ENCODE measurements at regions not wholly inside any gene's neighbourhood (a gene's known extent, or its start where the extent isn't known, plus 50 kb on each side); places are given as distances from the start of the nearest gene placed in this dataset.
A peak's percentile ranks its signal among the peaks of the same experiment; 100 is the strongest.

DNA sequence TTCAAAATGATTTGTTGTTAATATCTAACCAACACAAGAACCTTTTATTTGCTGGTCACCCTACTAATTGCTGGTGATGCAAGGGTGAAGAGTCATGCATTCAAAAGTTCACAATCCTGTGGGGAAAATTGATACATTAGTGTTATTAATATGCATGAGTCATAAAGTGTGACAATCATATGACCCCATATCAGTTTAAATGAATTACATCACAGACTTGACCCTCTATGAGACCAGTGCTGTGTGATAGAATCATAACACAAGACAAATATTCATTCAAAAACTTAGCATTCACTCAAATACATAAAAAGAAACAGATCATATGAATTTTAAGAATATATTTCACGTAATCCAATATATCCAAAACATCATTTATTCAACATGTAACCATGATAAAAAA, 304.6 kb upstream of the CDH12 start:
- Histone ChIP-seq H3K4me3 (no peak overlapping the region), H3K9me3 (no peaks in the 10 kb centered on the region), H3K27me3 (no peaks in the 10 kb centered on the region), H3K36me3 (no peaks in the 10 kb centered on the region), H3K27ac (no peak overlapping the region), H3K4me1 (no peaks in the 10 kb centered on the region)
- TF ChIP-seq, protein P1, sequence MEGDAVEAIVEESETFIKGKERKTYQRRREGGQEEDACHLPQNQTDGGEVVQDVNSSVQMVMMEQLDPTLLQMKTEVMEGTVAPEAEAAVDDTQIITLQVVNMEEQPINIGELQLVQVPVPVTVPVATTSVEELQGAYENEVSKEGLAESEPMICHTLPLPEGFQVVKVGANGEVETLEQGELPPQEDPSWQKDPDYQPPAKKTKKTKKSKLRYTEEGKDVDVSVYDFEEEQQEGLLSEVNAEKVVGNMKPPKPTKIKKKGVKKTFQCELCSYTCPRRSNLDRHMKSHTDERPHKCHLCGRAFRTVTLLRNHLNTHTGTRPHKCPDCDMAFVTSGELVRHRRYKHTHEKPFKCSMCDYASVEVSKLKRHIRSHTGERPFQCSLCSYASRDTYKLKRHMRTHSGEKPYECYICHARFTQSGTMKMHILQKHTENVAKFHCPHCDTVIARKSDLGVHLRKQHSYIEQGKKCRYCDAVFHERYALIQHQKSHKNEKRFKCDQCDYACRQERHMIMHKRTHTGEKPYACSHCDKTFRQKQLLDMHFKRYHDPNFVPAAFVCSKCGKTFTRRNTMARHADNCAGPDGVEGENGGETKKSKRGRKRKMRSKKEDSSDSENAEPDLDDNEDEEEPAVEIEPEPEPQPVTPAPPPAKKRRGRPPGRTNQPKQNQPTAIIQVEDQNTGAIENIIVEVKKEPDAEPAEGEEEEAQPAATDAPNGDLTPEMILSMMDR (IDR thresholded peaks at IDR 0.05): no peak
- ATAC-seq: no peak
- no peak for DNase-seq
- intact Hi-C loops (cut with DNase I): no loop called here

DNA sequence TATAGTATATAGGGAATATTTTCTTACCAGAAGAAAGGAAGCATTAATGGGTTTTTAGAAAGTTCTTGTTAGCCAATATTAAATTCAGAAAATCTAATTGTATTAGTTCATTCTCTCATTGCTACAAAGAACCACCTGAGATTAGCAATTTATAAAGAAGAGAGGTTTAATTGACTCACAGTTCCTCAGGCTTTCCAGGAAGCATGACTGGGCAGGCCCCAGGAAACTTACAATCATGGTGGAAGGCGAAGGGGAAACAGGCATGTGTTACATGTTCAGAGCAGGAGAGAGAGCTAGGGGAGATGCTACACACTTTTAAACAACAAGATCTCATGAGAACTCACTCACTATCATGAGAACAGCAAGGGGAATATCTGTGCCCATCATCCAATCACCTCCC, 304.0 kb upstream of the CDH12 start:
- no peaks in the 10 kb centered on the region for H3K4me1 ChIP-seq
- TF ChIP-seq, protein P1 (IDR thresholded peaks at IDR 0.05): no peak
- H3K36me3 ChIP-seq: no peaks in the 10 kb centered on the region
- no peak overlapping the region for H3K27ac ChIP-seq
- ATAC-seq (no peak), DNase-seq (no peak)
- intact Hi-C loops (cut with DNase I): no loop called here
- no peaks in the 10 kb centered on the region for H3K27me3 ChIP-seq
- H3K9me3 ChIP-seq: no peaks in the 10 kb centered on the region
- no peak overlapping the region for H3K4me3 ChIP-seq

DNA sequence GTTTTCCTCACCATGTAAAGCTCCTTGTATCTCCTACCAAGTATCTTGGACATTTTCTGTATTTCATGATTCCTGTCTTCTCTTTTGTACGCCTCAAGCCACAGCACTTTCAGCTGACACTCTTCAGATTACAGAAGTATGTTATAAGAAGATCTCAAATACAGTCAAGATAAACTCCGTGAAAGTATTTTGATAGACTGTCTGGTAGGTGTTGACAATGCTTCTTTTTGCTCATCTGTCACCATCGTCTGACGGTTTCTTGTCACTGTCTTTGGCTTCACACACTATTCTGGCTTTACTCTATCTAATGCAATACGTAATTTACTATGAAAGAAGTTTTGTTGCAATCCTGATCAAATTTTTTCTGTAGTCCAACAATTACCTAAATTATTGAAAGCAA, 294.5 kb upstream of the CDH12 start:
- Histone ChIP-seq H3K4me3 (no peak overlapping the region), H3K36me3 (no peaks in the 10 kb centered on the region), H3K27me3 (no peaks in the 10 kb centered on the region), H3K9me3 (no peaks in the 10 kb centered on the region), H3K4me1 (no peaks in the 10 kb centered on the region), H3K27ac (no peak overlapping the region)
- TF ChIP-seq, protein P1 (IDR thresholded peaks at IDR 0.05): no peak
- intact Hi-C loops (cut with DNase I): no loop called here
- ATAC-seq (no peak), DNase-seq (no peak)

DNA sequence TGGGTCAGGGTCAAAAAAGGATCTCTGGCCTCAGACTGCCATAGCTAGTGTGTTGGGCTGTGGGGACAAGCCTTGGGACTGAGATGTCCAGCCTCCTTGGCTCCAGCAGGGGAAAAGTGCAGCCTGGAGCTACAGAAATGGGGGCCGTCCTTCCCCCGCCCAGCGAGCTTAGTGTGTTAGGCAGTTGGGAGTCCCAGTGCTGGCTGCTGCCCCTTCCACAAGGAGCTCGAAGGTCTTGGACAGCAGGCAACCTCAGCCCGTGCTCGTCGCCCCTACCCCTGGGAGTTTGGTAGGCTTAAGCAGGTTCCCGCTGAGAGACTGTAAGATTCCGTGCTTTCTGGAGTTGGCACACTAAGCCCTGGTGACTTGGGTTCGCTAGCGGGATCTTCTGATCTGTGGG, 293.0 kb upstream of the CDH12 start:
- DNase-seq: no peak
- Histone ChIP-seq H3K4me1 (no peaks in the 10 kb centered on the region), H3K36me3 (no peaks in the 10 kb centered on the region), H3K27ac (no peak overlapping the region), H3K4me3 (no peak overlapping the region), H3K9me3 (no peaks in the 10 kb centered on the region), H3K27me3 (no peaks in the 10 kb centered on the region)
- TF ChIP-seq, protein P1 (IDR thresholded peaks at IDR 0.05): no peak
- intact Hi-C loops (cut with DNase I): no loop called here
- no peak for ATAC-seq

DNA sequence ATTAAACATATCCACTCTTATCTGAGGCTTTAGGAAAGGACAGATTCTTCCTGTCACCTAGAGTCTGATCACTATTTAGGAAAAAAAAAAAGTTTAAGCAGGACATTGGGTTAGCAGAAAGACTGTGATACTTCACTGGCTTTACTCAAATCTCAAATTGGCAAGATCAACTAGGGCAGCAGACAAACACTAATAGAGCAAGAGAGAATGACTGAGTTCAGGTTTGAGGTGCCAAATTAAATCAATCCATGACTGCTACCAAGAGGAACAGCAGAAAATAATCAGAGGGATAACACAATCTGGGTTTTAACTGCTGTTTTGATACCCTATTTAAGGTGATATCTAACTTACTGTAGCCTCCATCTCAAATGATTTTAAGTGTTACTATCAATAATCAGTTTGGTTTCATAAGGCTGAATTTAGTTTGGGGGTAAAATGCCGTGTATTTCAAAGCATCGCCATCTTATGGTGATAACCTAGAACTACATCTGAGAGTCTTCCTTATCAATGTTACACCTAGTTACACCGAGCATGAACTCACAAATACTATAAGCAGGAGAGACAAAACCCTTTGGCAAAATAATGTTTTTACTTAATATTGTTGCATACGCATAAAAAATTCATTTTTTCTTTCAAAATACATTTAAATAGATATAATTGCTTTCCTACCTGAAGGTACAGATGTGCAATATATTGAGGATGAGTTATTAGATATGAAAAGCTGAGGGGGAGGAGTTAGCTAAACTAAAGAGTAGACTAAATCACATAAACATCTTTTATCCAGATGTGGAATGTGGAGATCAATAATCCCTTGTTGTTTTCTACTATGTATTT, 286.4 kb upstream of the CDH12 start:
- Histone ChIP-seq H3K27me3 (no peaks in the 10 kb centered on the region), H3K4me3 (no peak overlapping the region), H3K27ac (no peak overlapping the region), H3K36me3 (no peaks in the 10 kb centered on the region), H3K9me3 (no peaks in the 10 kb centered on the region), H3K4me1 (no peaks in the 10 kb centered on the region)
- ATAC-seq: no peak
- intact Hi-C loops (cut with DNase I): no loop called here
- TF ChIP-seq, protein P1 (IDR thresholded peaks at IDR 0.05): peak; percentile 35
- DNase-seq: no peak
